H1 (cell line): ENCODE measurements at regions not wholly inside any gene's neighbourhood (a gene's known extent, or its start where the extent isn't known, plus 50 kb on each side); places are given as distances from the start of the nearest gene placed in this dataset.

Source experiments
- CHD2 ChIP-seq: IDR thresholded peaks from 2 replicates; pipeline ENCODE4 v1.6.1; 2012; ENCODE audit warnings: low read length, improper control_type of control experiment
- CREB1 ChIP-seq: IDR thresholded peaks from 2 replicates; pipeline ENCODE4 v1.6.1; 2012; ENCODE audit warnings: inconsistent platforms
- CTCF ChIP-seq, 3 experiments: IDR thresholded peaks; 1 replicate in 2 of 3; 2 replicates in 1 of 3; pipeline versions ENCODE4 v1.5.1 to v1.6.1; 2011; ENCODE audit warnings: low read length in 3 of 3, mild to moderate bottlenecking in 3 of 3, inconsistent platforms in 2 of 3, low read depth in 1 of 3, moderate library complexity in 1 of 3; ENCODE audit not compliant: insufficient read depth in 1 of 3; ENCODE audit errors: control extremely low read depth in 1 of 3
- EP300 ChIP-seq, 2 experiments: IDR thresholded peaks; 1 replicate in 1 of 2; 2 replicates in 1 of 2; pipeline ENCODE4 v1.6.1; 2011 to 2012; ENCODE audit warnings: low read depth in 2 of 2, low read length in 2 of 2, mild to moderate bottlenecking in 2 of 2, borderline replicate concordance in 1 of 2, inconsistent platforms in 1 of 2, moderate library complexity in 1 of 2
- EZH2 ChIP-seq: fragments of 200-600 bp; sonication (generic); IDR thresholded peaks from 2 replicates; pipeline ENCODE4 v1.7.1; 2012; ENCODE audit warnings: low read depth, mild to moderate bottlenecking, moderate library complexity, low read length, inconsistent platforms; ENCODE audit not compliant: severe bottlenecking
- HDAC2 ChIP-seq, 2 experiments: fragments of 300-600 bp in 1 of 2; sonication (generic) in 1 of 2; IDR thresholded peaks; 2 replicates each; pipeline ENCODE4 v1.6.1; 2011 to 2012; ENCODE audit warnings: low read depth in 2 of 2, low read length in 2 of 2, mild to moderate bottlenecking in 2 of 2, moderate library complexity in 2 of 2, borderline replicate concordance in 1 of 2, inconsistent platforms in 1 of 2
- POLR2A ChIP-seq, 2 experiments: IDR thresholded peaks; 1 replicate in 1 of 2; 2 replicates in 1 of 2; pipeline ENCODE4 v1.6.1; 2011; ENCODE audit warnings: low read depth in 2 of 2, low read length in 2 of 2, mild to moderate bottlenecking in 2 of 2; ENCODE audit errors: control extremely low read depth in 1 of 2
- POLR2AphosphoS5 ChIP-seq: IDR thresholded peaks from 2 replicates; pipeline ENCODE4 v1.6.1; 2011; ENCODE audit warnings: low read depth, low read length
- RFX5 ChIP-seq: IDR thresholded peaks from 2 replicates; pipeline ENCODE4 v1.6.1; 2011; ENCODE audit warnings: low read depth, low read length, improper control_type of control experiment, borderline replicate concordance
- RXRA ChIP-seq: IDR thresholded peaks from 2 replicates; pipeline ENCODE4 v1.6.1; 2011; ENCODE audit warnings: low read depth, mild to moderate bottlenecking, low read length, moderate library complexity; ENCODE audit not compliant: insufficient read depth

DNA sequence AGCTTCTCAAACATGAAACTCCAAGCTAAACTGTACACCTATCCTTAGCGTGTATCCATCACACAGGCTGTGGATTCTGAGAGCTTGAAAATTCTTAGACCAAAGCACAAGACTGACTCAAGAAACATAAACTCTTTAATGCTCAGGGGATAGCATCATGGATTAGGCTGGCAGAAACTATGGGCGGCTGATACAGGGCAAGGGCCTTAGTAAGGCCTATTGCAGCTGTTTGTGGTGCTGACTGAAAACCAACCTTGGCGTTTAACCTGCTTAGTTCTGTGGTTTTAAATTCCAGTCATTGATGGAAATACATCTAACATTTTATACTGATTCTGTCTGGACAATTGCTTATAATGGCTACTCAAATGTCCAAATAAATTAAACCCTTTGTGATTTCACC is 183.7 kb downstream of the TLR4 start:
- TF ChIP-seq POLR2A (IDR thresholded peaks at IDR 0.05; ENCODE audit: control extremely low read depth in 1 of 2, low read depth in 2 of 2, low read length in 2 of 2) (no peak), EP300 (IDR thresholded peaks at IDR 0.05; ENCODE audit: borderline replicate concordance in 1 of 2, low read depth in 2 of 2, low read length in 2 of 2) (no peak), POLR2AphosphoS5 (no peak), CREB1 (no peak), EZH2 (no peak), CTCF (IDR thresholded peaks at IDR 0.05; ENCODE audit: control extremely low read depth in 1 of 3, insufficient read depth in 1 of 3, low read depth in 1 of 3, low read length in 3 of 3) (no peak), HDAC2 (IDR thresholded peaks at IDR 0.05; ENCODE audit: borderline replicate concordance in 1 of 2, low read depth in 2 of 2, low read length in 2 of 2) (no peak), CHD2 (no peak), RXRA (no peak), RFX5 (no peak)
